K562 (cell line): ENCODE measurements at regions not wholly inside any gene's neighbourhood (a gene's known extent, or its start where the extent isn't known, plus 50 kb on each side); places are given as distances from the start of the nearest gene placed in this dataset.
A peak's percentile ranks its signal among the peaks of the same experiment; 100 is the strongest.

Experiments
- ELF1 ChIP-seq: fragments of 200-800 bp; sonication (Bioruptor generic); IDR thresholded peaks from 2 replicates; pipeline ENCODE4 v1.6.1; 2016; ENCODE audit warnings: missing genetic modification characterization, missing compliant biosample characterization
- HSF4 ChIP-seq: fragments of 250-450 bp; sonication (Bioruptor Pico); IDR thresholded peaks from 2 replicates; pipeline ENCODE4 v2.1.2; 2022; ENCODE audit warnings: mild to moderate bottlenecking, moderate library complexity, borderline replicate concordance
- NEUROD1 ChIP-seq: fragments of 150-350 bp; IDR thresholded peaks from 2 replicates; pipeline ENCODE4 v1.6.1; 2014; ENCODE audit warnings: borderline replicate concordance, low read length, low read depth; ENCODE audit not compliant: partially characterized antibody
- RCOR1 ChIP-seq, 2 experiments: IDR thresholded peaks; 2 replicates each; pipeline ENCODE4 v1.6.1; 2012; ENCODE audit warnings: low read depth in 2 of 2, low read length in 2 of 2, borderline replicate concordance in 1 of 2, improper control_type of control experiment in 1 of 2
- SRF ChIP-seq, 2 experiments: fragments of 250-450, 450-650 bp in 1 of 2; sonication (Bioruptor Pico) in 1 of 2; sonication (generic) in 1 of 2; formaldehyde crosslinking; IDR thresholded peaks; 2 replicates each; pipeline versions ENCODE4 v1.5.0 to v1.5.1; 2020 to 2022; ENCODE audit warnings: mild to moderate bottlenecking in 1 of 2, missing genetic modification reagents in 1 of 2
- ZKSCAN3 ChIP-seq: fragments of 250-450 bp; sonication (Bioruptor Pico); IDR thresholded peaks from 2 replicates; pipeline ENCODE4 v1.4.0; 2020
- ZNF41 ChIP-seq: fragments of 250-450 bp; sonication (Bioruptor Pico); conservative IDR thresholded peaks from 2 replicates; pipeline ENCODE4 v1.4.0; 2020; ENCODE audit warnings: mild to moderate bottlenecking
- TF ChIP-seq, protein P1 (sequence below): fragments of 250-450 bp; sonication (Bioruptor Pico); IDR thresholded peaks from 2 replicates; pipeline ENCODE4 v1.4.0; 2020
- TF ChIP-seq, protein P2 (sequence below), 2 experiments: fragments of 450-650 bp; conservative IDR thresholded peaks; 2 replicates each; pipeline ENCODE4 v1.6.1; 2017; ENCODE audit warnings: mild to moderate bottlenecking in 2 of 2, moderate library complexity in 2 of 2
- TF ChIP-seq, protein P3 (sequence below): IDR thresholded peaks from 3 replicates; pipeline ENCODE4 v1.6.1; 2011; ENCODE audit warnings: borderline replicate concordance, mild to moderate bottlenecking, moderate library complexity; ENCODE audit not compliant: insufficient read length; ENCODE audit errors: extremely low read depth
- TF ChIP-seq, protein P4 (sequence below): fragments of 450-650 bp; IDR thresholded peaks from 2 replicates; pipeline ENCODE4 v1.6.1; 2017; ENCODE audit warnings: antibody characterized with exemption
- TF ChIP-seq, protein P5 (sequence below): fragments of 450-650 bp; formaldehyde crosslinking; IDR thresholded peaks from 2 replicates; pipeline ENCODE4 v1.4.0; 2022; ENCODE audit warnings: missing genetic modification characterization

DNA sequence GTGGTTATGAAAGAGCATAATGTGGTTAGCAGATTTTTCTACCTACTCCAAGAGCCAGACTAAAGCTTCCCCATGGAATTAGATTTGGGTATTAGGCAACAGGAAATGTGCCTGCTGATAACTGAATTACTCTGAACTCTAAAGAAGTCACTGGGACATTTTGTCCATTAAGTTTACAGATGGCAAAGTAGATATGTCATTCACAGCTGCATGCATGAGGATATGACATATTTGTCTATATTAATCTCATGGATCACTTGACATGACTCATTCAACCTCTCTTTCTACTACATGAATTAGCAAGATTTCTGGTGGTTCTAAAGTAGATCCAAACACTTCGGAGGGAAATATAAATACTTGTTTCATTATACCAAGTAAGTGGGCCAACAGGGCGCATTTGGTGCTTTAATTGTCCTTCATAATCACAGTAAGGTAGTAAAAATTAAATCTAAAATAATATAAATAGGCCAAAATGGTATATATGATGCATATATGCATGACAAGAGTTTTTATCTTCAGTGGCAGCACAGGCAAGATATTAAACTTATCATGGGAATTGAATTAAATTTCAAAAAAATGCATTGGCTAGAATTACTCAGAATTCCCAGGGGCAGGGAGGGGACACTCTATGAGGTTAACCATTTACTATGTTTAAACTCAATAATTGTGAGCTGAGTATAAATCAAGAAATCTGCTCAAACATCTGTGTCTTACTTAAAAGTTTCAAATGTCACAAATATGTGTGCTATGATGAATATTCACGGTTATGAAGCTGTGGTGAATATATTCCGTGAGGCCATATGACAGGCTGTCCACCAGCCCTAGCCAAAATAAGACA is 365.3 kb upstream of the KCNMB2 start (continued):
- TF ChIP-seq RCOR1 (IDR thresholded peaks at IDR 0.05; ENCODE audit: borderline replicate concordance in 1 of 2, low read depth in 2 of 2, low read length in 2 of 2): peak; percentile 89 to 98
- TF ChIP-seq, protein P1, sequence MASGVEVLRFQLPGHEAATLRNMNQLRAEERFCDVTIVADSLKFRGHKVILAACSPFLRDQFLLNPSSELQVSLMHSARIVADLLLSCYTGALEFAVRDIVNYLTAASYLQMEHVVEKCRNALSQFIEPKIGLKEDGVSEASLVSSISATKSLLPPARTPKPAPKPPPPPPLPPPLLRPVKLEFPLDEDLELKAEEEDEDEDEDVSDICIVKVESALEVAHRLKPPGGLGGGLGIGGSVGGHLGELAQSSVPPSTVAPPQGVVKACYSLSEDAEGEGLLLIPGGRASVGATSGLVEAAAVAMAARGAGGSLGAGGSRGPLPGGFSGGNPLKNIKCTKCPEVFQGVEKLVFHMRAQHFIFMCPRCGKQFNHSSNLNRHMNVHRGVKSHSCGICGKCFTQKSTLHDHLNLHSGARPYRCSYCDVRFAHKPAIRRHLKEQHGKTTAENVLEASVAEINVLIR: 0 out of 2 replicates have a peak, but pooled peaks have one; percentile 15
- TF ChIP-seq NEUROD1: peak; percentile 85
- no peak; a peak in 1 of 4 replicates for TF ChIP-seq SRF (CRISPR knock-in tag; IDR thresholded peaks at IDR 0.05)
- TF ChIP-seq, protein P2, sequence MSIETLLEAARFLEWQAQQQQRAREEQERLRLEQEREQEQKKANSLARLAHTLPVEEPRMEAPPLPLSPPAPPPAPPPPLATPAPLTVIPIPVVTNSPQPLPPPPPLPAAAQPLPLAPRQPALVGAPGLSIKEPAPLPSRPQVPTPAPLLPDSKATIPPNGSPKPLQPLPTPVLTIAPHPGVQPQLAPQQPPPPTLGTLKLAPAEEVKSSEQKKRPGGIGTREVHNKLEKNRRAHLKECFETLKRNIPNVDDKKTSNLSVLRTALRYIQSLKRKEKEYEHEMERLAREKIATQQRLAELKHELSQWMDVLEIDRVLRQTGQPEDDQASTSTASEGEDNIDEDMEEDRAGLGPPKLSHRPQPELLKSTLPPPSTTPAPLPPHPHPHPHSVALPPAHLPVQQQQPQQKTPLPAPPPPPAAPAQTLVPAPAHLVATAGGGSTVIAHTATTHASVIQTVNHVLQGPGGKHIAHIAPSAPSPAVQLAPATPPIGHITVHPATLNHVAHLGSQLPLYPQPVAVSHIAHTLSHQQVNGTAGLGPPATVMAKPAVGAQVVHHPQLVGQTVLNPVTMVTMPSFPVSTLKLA (conservative IDR thresholded peaks at IDR 0.05): peak; percentile 69 to 78
- TF ChIP-seq, protein P3, sequence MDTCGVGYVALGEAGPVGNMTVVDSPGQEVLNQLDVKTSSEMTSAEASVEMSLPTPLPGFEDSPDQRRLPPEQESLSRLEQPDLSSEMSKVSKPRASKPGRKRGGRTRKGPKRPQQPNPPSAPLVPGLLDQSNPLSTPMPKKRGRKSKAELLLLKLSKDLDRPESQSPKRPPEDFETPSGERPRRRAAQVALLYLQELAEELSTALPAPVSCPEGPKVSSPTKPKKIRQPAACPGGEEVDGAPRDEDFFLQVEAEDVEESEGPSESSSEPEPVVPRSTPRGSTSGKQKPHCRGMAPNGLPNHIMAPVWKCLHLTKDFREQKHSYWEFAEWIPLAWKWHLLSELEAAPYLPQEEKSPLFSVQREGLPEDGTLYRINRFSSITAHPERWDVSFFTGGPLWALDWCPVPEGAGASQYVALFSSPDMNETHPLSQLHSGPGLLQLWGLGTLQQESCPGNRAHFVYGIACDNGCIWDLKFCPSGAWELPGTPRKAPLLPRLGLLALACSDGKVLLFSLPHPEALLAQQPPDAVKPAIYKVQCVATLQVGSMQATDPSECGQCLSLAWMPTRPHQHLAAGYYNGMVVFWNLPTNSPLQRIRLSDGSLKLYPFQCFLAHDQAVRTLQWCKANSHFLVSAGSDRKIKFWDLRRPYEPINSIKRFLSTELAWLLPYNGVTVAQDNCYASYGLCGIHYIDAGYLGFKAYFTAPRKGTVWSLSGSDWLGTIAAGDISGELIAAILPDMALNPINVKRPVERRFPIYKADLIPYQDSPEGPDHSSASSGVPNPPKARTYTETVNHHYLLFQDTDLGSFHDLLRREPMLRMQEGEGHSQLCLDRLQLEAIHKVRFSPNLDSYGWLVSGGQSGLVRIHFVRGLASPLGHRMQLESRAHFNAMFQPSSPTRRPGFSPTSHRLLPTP: no peak
- no peak for TF ChIP-seq HSF4 (CRISPR knock-in tag)
- TF ChIP-seq ZKSCAN3 (CRISPR knock-in tag): no peak
- TF ChIP-seq, protein P4, sequence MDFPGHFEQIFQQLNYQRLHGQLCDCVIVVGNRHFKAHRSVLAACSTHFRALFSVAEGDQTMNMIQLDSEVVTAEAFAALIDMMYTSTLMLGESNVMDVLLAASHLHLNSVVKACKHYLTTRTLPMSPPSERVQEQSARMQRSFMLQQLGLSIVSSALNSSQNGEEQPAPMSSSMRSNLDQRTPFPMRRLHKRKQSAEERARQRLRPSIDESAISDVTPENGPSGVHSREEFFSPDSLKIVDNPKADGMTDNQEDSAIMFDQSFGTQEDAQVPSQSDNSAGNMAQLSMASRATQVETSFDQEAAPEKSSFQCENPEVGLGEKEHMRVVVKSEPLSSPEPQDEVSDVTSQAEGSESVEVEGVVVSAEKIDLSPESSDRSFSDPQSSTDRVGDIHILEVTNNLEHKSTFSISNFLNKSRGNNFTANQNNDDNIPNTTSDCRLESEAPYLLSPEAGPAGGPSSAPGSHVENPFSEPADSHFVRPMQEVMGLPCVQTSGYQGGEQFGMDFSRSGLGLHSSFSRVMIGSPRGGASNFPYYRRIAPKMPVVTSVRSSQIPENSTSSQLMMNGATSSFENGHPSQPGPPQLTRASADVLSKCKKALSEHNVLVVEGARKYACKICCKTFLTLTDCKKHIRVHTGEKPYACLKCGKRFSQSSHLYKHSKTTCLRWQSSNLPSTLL: 0 out of 2 replicates have a peak, but pooled peaks have one; percentile 59
- TF ChIP-seq ELF1 (tag): peak; percentile 43; the same call in 1 of the 2 replicates
- 0 out of 2 replicates have a peak, but pooled peaks have one; percentile 41 for TF ChIP-seq ZNF41 (CRISPR knock-in tag)
- TF ChIP-seq, protein P5, sequence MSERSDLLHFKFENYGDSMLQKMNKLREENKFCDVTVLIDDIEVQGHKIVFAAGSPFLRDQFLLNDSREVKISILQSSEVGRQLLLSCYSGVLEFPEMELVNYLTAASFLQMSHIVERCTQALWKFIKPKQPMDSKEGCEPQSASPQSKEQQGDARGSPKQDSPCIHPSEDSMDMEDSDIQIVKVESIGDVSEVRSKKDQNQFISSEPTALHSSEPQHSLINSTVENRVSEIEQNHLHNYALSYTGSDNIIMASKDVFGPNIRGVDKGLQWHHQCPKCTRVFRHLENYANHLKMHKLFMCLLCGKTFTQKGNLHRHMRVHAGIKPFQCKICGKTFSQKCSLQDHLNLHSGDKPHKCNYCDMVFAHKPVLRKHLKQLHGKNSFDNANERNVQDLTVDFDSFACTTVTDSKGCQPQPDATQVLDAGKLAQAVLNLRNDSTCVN (CRISPR knock-in tag): peak; percentile 11; the same call in 1 of the 2 replicates
